ENCODE measurements at regions not wholly inside any gene's neighbourhood (a gene's known extent, or its start where the extent isn't known, plus 50 kb on each side); places are given as distances from the start of the nearest gene placed in this dataset.
"Not testable (repeated sequence)": the region's sequence is repeated elsewhere in the genome, so short reads cannot be mapped to it uniquely, and the experiment has no call there.

GRCh38 chr13:59391696-59392095, 772.0 kb downstream of the DIAPH3 start:
- DNase-seq, result peak; percentile 5

DNA sequence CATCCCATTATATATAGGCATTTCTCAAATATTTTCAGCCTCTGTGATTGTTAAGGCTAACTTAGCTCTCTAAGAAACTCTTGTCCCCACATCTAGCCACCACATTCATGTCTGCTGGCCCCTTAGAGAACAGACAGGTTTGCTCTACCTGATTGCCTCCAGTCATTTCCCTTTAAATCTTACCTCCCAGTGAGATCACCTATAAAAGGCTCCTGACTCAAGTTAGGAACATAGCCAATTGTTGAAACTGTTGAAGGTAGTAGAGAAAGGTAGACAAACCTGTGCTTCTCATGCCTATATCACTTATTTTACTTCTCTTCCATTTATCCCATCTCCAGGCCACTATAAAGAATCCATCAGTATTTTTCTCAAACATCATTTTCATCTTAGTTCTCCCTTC, 771.4 kb downstream of the DIAPH3 start:
- DNase-seq, result no peak

DNA sequence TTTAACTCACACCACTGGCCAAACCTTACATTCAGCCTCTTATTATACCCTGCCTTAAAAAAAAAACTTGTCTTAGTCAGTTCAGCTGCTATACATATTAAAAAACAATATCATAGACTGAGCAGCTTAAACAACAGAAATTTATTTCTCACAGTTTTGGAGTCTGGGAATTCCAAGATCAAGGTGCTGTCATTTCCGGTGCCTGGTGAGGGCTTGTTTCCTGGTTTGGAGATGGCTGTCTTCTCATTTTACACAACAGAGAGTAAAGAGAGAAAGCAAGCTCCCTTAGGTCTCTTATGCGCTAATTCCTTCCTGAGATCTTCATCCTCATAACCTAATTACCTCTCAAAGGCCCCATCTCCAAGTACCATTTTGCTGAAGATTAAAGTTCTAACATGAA, 769.2 kb downstream of the DIAPH3 start:
- DNase-seq, result no peak

DNA sequence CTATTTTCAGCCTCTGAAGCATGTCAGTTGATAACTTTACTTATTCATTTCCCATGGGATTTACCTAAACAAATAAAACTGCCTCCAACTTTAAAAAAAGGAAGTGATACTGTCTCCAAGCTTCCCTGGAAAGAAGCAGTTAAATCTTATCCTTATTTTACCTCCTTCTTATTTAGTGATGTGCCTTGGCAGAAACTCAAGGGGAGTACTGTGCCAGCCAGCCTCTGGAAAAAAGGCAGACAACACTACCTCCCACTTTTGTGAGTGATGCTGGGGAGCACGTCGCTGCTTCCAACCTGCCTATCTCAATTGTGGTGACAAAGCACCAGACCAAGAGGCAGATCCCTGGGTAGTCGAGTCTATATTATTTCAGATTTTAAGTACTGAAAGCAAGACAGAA, 765.6 kb downstream of the DIAPH3 start:
- no peak for DNase-seq

DNA sequence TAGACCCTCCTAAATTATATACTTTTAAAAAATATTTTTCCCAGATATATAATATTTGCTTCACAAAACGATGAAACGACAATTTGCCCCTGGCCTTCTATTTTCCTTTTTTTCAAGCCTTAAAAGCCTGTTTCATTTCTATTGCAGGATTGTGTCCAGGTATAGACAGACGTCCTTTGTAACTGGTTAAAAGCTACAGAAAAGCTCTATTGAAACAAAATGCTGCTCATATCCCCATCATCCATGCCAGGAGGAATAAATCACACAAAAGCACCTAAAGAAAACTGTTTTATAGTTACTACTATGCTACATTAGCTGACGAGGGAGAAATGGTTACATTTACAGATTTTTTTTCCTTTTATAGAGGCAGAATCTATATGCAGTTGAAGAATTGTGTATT, 765.1 kb downstream of the DIAPH3 start:
- DNase-seq, result no peak

DNA sequence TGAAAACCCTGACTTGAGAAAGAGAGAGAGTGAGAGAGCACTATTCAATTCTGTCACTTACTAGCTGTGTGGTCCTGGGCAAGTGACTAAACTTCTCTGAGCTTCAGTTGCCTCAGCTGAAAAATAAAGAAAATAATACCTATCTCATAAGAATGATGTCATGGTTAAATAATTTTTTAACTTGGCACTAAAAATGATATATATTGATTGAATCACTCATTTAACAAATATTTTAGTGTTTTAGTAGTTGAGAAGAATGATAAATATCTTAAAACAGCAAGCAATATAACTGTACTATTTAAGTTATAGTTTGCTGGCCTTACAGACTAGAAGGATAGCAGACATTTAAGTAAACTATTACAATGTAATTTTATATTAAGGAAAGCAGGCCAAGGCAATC, 764.2 kb downstream of the DIAPH3 start:
- DNase-seq, result no peak

- no peak for DNase-seq
Observed at GRCh38 chr13:59404331-59404730, 759.4 kb downstream of the DIAPH3 start.

DNA sequence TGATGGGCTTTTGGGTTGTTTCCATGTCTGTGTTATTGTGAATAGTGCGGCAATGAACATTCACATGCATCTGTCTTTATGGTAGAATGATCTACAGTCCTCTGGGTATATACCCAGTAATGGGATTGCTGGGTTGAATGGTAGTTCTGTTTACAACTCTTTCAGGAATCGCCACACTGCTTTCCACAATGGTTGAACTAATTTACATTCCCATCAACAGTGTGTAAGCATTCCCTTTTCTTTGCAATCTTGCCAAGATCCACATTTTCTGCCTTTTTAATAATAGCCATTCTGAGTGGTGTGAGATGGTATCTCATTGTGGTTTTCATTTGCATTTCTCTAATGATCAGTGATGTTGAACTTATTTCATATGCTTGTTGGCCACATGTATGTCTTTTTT, 756.5 kb downstream of the DIAPH3 start:
- DNase-seq, result not testable (repeated sequence)

- no peak for DNase-seq
Observed at GRCh38 chr13:59408738-59409137, 755.0 kb downstream of the DIAPH3 start.

- no peak for DNase-seq
Observed at GRCh38 chr13:59409211-59409610, 754.5 kb downstream of the DIAPH3 start.

- DNase-seq, result no peak
Observed at GRCh38 chr13:59409634-59410200, 754.0 kb downstream of the DIAPH3 start.

- DNase-seq, result no peak
Observed at GRCh38 chr13:59413126-59413525, 750.6 kb downstream of the DIAPH3 start.

DNA sequence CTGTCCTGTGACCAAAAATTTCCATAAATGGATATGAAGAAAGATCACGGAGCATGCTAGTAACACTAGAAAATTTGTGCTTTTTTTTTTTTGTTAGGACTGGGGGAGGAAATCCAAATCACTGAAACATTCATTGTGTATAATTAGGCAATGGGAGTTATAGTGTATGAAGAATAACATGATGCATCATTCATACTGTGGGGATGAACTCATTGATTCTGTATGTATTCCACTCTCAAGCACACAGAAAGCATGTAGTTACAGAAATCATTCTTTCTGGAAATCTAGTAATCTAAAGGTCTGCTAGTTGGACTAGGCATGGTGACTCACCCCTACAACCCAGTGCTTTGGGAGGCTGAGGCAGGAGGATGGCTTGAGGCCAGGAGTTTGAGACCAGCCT, 749.7 kb downstream of the DIAPH3 start:
- no peak for DNase-seq

- DNase-seq, result no peak
Observed at GRCh38 chr13:59415498-59415897, 748.2 kb downstream of the DIAPH3 start.

- DNase-seq, result no peak
Observed at GRCh38 chr13:59416561-59416960, 747.2 kb downstream of the DIAPH3 start.

DNA sequence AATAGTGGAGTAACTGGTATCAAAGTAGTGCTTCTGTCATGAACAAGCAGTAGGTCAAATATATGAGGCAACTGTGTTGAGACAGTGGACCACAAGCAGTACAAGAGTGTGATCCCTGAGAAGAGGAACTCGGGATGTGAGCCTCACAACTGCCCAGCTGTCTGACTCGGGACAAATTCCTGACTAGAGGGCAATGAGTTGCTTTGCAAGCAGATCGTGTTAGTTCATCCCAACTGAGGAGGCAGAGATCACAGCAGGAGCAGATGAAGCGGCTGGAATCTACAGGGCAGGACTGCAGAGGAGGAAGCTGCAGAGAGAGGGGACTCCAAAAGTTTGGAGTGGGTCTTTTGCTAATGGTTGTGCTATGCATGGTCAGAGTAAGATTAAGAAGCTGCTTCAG, 741.1 kb downstream of the DIAPH3 start:
- DNase-seq, result no peak

- no peak for DNase-seq
Observed at GRCh38 chr13:59423708-59424340, 739.9 kb downstream of the DIAPH3 start.

- DNase-seq, result no peak
Observed at GRCh38 chr13:59424661-59425060, 739.1 kb downstream of the DIAPH3 start.

DNA sequence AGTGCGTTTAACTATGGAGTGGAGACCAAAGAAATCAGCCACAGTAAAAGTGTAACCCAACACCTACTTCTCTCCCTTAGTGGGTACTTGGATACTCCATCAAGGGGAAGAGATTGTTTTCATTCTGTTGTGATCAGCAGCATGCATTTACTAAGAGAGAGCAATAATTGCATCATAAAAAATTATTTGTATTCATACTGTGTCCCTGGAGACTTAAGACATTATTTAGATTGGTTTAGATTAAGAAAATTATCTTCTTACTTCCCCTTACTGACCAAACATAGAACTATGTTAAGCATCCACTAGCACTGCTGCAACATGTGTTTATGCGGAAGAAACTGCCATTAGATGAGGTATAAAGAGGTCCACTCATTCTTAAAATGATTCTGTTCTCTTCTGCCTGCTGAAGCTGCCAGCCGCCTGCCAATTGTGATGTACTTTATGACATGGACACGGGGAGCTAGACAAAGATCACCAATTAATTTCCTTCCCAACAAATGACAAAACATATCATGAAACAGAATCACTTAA, 738.5 kb downstream of the DIAPH3 start:
- no peak for DNase-seq

DNA sequence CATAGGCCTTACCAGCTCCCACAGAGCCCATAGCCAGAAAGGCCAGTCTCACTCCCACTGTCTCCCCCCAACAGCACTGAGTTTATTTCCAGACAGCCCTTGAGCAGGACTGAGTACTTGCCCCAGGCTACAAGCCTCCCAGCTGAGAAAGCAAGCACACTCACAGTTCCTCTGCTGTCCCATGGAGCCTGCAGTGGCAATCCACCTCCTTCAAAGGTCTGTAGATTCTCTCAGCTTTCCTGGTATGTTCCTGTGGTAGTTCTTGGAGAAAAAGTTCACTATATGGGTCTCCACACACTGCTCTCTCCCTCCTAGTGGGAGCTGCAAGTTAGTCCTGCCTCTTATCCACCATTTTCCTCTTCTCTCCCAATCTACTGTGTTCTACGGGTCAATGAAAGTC, 728.7 kb downstream of the DIAPH3 start:
- DNase-seq, result no peak

GRCh38 chr13:59437544-59438301, 726.0 kb downstream of the DIAPH3 start:
- no peak for DNase-seq

GRCh38 chr13:59439776-59440428, 723.8 kb downstream of the DIAPH3 start:
- DNase-seq, result no peak

GRCh38 chr13:59441068-59441467, 722.7 kb downstream of the DIAPH3 start:
- DNase-seq, result not testable (repeated sequence)

Data from effector CD8-positive, alpha-beta T cell (primary cell).